ENCODE measurements at regions not wholly inside any gene's neighbourhood (a gene's known extent, or its start where the extent isn't known, plus 50 kb on each side); places are given as distances from the start of the nearest gene placed in this dataset.

DNA sequence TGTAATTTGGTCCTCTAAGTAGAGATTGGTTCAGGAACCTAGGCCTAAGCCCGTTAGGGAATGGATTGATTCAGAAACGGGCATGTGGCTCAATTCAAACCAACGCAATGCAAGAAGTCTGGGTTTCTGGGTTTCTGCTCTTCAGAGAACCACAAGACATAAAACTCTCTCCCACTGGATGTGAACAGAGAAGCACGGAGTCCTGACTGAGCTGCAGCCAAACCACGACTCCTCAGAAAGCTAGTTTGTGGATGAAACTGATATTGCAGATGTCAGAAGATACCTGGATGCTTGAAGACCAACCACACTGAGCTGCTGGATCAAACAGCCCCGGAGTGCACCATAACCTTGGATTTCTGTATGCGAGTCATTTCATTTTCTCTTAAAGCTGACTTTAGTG, 50.0 kb downstream of the SOD2 start:
- Histone ChIP-seq H3K27ac (ENCODE audit: insufficient read length, low read depth, low read length) (no peak overlapping the region), H3K9me3 (ENCODE audit: control insufficient read depth, low read depth, low read length) (no peaks in the 10 kb centered on the region), H4K8ac (replicated peaks; ENCODE audit: insufficient read length, low read depth, low read length) (no peak overlapping the region), H3K4me1 (ENCODE audit: insufficient read depth, low read length) (no peaks in the 10 kb centered on the region), H3K18ac (ENCODE audit: insufficient read length, low read depth, low read length) (no peak overlapping the region), H4K91ac (ENCODE audit: insufficient read length, low read depth, low read length) (no peak overlapping the region), H3K56ac (ENCODE audit: insufficient read length, low read depth, low read length) (no peak overlapping the region), H3T11ph (ENCODE audit: low read length) (no peak overlapping the region), H3K79me1 (ENCODE audit: insufficient read depth, low read depth, low read length, poor library complexity, severe bottlenecking) (no peaks in the 10 kb centered on the region), H3K9ac (ENCODE audit: extremely low read depth, insufficient read length, low read length) (no peak overlapping the region), H3K4ac (ENCODE audit: low read depth, low read length) (no peak overlapping the region), H2BK120ac (ENCODE audit: low read depth, low read length, poor library complexity, severe bottlenecking) (no peak overlapping the region), H2AK5ac (ENCODE audit: insufficient read length, low read length) (no peak overlapping the region), H3K27me3 (ENCODE audit: insufficient read depth, low read length) (no peaks in the 10 kb centered on the region), H2BK12ac (ENCODE audit: insufficient read length, low read depth, low read length) (no peak overlapping the region), H3K23me2 (ENCODE audit: insufficient read length, low read depth, low read length, poor library complexity, severe bottlenecking) (no peaks in the 10 kb centered on the region), H4K5ac (ENCODE audit: insufficient read length, low read depth, low read length) (no peak overlapping the region), H4K20me1 (ENCODE audit: control insufficient read depth, insufficient read depth, insufficient read length) (no peaks in the 10 kb centered on the region), H2BK15ac (ENCODE audit: low read depth, low read length) (no peak overlapping the region), H3K23ac (ENCODE audit: insufficient read length, low read depth, low read length) (no peak overlapping the region), H3K4me2 (ENCODE audit: insufficient read depth, insufficient read length, low read length) (no peak overlapping the region), H3K14ac (ENCODE audit: insufficient read depth, low read length) (no peak overlapping the region), H3K79me2 (ENCODE audit: insufficient read depth, low read length) (no peaks in the 10 kb centered on the region), H2AFZ (ENCODE audit: low read length) (no peak overlapping the region), H2BK20ac (ENCODE audit: low read depth, low read length, poor library complexity, severe bottlenecking) (no peak overlapping the region), H2BK5ac (ENCODE audit: insufficient read length, low read length) (no peak overlapping the region)
- no CpG with 5 or more reads among the region's 7 CpGs for WGBS (ENCODE audit: extremely low coverage, insufficient read length, low lambda C conversion rate)
- Mint-ChIP-seq H3K9me3 (peaks cover 4 to 13% of the 10 kb centered on the region in 2 experiments; a peak in 3 of 5 replicates), H3K27ac (no peak overlapping the region), H3K36me3 (ENCODE audit: insufficient read depth in 1 of 3, low read depth in 3 of 3) (no peaks in the 10 kb centered on the region; a peak in 1 of 7 replicates), H3K27me3 (ENCODE audit: low read depth) (no peaks in the 10 kb centered on the region), H3K4me1 (peaks cover 5 to 20% of the 10 kb centered on the region in 2 experiments), H3K4me3 (no peak overlapping the region)
- TF ChIP-seq, protein P1, sequence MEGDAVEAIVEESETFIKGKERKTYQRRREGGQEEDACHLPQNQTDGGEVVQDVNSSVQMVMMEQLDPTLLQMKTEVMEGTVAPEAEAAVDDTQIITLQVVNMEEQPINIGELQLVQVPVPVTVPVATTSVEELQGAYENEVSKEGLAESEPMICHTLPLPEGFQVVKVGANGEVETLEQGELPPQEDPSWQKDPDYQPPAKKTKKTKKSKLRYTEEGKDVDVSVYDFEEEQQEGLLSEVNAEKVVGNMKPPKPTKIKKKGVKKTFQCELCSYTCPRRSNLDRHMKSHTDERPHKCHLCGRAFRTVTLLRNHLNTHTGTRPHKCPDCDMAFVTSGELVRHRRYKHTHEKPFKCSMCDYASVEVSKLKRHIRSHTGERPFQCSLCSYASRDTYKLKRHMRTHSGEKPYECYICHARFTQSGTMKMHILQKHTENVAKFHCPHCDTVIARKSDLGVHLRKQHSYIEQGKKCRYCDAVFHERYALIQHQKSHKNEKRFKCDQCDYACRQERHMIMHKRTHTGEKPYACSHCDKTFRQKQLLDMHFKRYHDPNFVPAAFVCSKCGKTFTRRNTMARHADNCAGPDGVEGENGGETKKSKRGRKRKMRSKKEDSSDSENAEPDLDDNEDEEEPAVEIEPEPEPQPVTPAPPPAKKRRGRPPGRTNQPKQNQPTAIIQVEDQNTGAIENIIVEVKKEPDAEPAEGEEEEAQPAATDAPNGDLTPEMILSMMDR (conservative IDR thresholded peaks at IDR 0.05), result no peak
- DNase-seq, result no peak

Measured in H9 (cell line).